ENCODE measurements at regions not wholly inside any gene's neighbourhood (a gene's known extent, or its start where the extent isn't known, plus 50 kb on each side); places are given as distances from the start of the nearest gene placed in this dataset.

DNA sequence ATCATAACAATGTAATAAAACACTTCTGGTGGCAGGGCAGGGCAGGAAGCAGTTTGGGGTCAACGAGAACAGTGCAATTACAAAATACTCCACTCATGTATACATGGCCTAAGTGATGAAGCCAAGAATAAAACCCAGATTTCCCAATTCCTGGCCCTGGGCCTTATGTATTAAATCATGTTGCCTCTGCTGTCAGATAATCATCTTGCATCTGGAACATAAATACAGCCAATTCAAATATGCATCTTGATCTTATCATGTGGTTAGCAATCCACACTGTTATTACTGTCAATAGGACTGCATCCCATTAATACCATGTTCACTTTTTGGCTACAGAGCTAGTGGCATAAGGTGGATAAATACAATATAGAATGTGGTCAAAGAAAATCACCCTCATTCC is 186.5 kb upstream of the SLC25A13 start:
- TF ChIP-seq CTCF (IDR thresholded peaks at IDR 0.05; ENCODE audit: low read length) (no peak), EZH2 (IDR thresholded peaks at IDR 0.05; ENCODE audit: borderline replicate concordance, low read length) (no peak)

Measured in OCI-LY1 (cell line).